ENCODE measurements at regions not wholly inside any gene's neighbourhood (a gene's known extent, or its start where the extent isn't known, plus 50 kb on each side); places are given as distances from the start of the nearest gene placed in this dataset. TPM values are rescaled to one million over a fixed set of nuclear protein-coding genes. Genes with fewer than 3 reads are reported as not detected.

DNA sequence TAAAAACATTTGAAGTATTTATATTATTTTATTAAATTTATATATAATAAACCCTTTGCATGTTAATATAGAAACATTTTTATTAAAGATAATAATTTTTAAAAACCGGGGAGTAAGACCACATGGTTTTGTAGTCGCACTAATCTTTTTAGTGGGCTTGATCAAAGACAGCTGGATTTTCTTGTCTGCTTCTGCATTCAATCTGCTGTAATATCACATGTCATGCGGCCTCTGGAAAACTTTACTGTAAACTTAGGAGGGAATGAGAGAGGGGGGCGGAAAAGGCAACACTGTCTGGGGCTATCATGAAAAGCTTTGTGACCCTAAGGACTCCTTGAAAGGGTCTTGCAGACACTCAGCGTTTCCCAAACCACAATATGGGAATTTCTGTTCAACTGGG, 62.8 kb upstream of the NLGN4X start:
- BruUV-seq (replicated peaks): no TSS peak
- TF ChIP-seq, protein P1, sequence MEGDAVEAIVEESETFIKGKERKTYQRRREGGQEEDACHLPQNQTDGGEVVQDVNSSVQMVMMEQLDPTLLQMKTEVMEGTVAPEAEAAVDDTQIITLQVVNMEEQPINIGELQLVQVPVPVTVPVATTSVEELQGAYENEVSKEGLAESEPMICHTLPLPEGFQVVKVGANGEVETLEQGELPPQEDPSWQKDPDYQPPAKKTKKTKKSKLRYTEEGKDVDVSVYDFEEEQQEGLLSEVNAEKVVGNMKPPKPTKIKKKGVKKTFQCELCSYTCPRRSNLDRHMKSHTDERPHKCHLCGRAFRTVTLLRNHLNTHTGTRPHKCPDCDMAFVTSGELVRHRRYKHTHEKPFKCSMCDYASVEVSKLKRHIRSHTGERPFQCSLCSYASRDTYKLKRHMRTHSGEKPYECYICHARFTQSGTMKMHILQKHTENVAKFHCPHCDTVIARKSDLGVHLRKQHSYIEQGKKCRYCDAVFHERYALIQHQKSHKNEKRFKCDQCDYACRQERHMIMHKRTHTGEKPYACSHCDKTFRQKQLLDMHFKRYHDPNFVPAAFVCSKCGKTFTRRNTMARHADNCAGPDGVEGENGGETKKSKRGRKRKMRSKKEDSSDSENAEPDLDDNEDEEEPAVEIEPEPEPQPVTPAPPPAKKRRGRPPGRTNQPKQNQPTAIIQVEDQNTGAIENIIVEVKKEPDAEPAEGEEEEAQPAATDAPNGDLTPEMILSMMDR (conservative IDR thresholded peaks at IDR 0.05): no peak

DNA sequence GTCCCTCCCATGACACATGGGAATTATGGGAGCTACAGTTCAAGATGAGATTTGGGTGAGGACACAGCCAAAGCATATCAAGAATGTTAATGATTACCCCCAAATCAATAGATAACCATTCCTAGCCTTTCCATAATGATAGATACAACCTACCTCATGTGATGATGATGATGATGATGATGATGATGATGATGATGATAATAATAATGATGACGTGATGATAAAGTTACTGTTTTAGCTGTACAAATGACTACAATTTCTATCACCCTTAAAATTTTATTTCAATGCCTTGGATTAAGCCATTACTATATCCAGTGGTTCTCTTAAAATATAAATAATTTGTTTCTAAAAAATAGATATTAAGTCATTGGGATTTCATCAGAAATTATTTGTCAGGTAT, 55.2 kb upstream of the NLGN4X start:
- H4K20me1 ChIP-seq (ENCODE audit: insufficient read depth): no peaks in the 10 kb centered on the region
- 0 out of 2 replicates have a peak, but pooled peaks cover 5% of the 10 kb centered on the region for H3K27me3 ChIP-seq (ENCODE audit: insufficient read depth, low read depth)
- H2AFZ ChIP-seq: no peak overlapping the region
- H3K36me3 ChIP-seq (ENCODE audit: low read depth): no peaks in the 10 kb centered on the region
- H3K9me2 ChIP-seq (ENCODE audit: insufficient read depth): no peaks in the 10 kb centered on the region
- no peak for TF ChIP-seq EZH2 (IDR thresholded peaks at IDR 0.05; ENCODE audit: low read depth)
- TF ChIP-seq, protein P1 (conservative IDR thresholded peaks at IDR 0.05): no peak
- no TSS peak for BruUV-seq (replicated peaks)
- no peak overlapping the region for H3K27ac ChIP-seq
- H3K4me2 ChIP-seq: no peak overlapping the region
- H3K79me2 ChIP-seq (ENCODE audit: low read depth): no peaks in the 10 kb centered on the region
- no peak for DNase-seq
- no peaks in the 10 kb centered on the region for H3F3A ChIP-seq (ENCODE audit: insufficient read depth, low read depth)
- POLR2A ChIA-PET (ENCODE audit: unreplicated experiment): no interaction called here
- H3K4me1 ChIP-seq (replicated peaks; ENCODE audit: insufficient read depth): no peaks in the 10 kb centered on the region
- no peak overlapping the region for H3K4me3 ChIP-seq
- H3K9me3 ChIP-seq (ENCODE audit: insufficient read depth, low read depth): no peaks in the 10 kb centered on the region
- CTCF ChIA-PET: no interaction called here
- intact Hi-C loops (cut with micrococcal nuclease; ENCODE audit: unreplicated experiment): no loop called here

More for the DNA sequence above, 62.8 kb upstream of the NLGN4X start:
- H3K27me3 ChIP-seq (ENCODE audit: insufficient read depth, low read depth): no peaks in the 10 kb centered on the region
- no peaks in the 10 kb centered on the region for H3K9me3 ChIP-seq (ENCODE audit: insufficient read depth, low read depth)
- H3K27ac ChIP-seq: no peak overlapping the region
- H3K4me2 ChIP-seq: no peak overlapping the region
- no peak for DNase-seq
- no peaks in the 10 kb centered on the region for H3K9me2 ChIP-seq (ENCODE audit: insufficient read depth)
- ChIA-PET POLR2A (ENCODE audit: unreplicated experiment) (no interaction called here), CTCF (no interaction called here)
- H2AFZ ChIP-seq: no peak overlapping the region
- intact Hi-C loops (cut with micrococcal nuclease; ENCODE audit: unreplicated experiment): no loop called here
- no peaks in the 10 kb centered on the region for H3F3A ChIP-seq (ENCODE audit: insufficient read depth, low read depth)
- H4K20me1 ChIP-seq (ENCODE audit: insufficient read depth): no peaks in the 10 kb centered on the region
- H3K79me2 ChIP-seq (ENCODE audit: low read depth): no peaks in the 10 kb centered on the region
- no peak overlapping the region for H3K4me3 ChIP-seq
- H3K36me3 ChIP-seq (ENCODE audit: low read depth): no peaks in the 10 kb centered on the region
- no peaks in the 10 kb centered on the region for H3K4me1 ChIP-seq (replicated peaks; ENCODE audit: insufficient read depth)

DNA sequence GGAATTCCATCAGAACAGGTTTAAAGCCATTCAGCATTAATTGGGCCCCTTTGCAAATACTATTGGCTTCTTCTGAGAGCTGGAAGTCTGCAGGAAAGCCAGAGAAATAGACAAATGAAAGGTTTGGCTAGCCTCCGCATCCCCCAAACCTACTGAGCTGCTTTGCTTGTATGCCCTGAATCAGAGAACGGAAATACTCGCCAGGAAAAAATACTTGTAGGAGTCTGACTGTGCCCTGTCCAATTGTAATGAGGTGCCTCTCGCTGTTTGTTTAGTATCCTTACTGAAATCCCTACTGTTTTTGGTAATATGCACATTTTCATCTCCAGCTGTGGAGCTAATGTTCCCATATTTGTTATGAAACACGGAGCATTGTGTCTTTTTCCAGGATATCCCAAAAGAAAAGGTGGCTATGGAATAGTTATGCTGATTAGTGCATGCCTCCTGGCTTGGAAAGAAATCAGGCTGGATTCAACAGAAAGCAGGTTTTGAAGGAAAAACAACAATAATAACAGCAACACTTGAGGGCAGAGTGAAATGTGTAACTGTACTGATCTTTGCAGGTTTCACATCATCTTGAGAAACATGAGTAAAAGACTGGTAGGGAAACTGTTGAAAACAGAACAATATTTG, 50.7 kb upstream of the NLGN4X start:
- Histone ChIP-seq H3K4me1 (replicated peaks; ENCODE audit: insufficient read depth) (no peaks in the 10 kb centered on the region), H3K27ac (no peak overlapping the region), H3F3A (ENCODE audit: insufficient read depth, low read depth) (no peaks in the 10 kb centered on the region), H4K20me1 (ENCODE audit: insufficient read depth) (no peaks in the 10 kb centered on the region), H3K79me2 (ENCODE audit: low read depth) (no peaks in the 10 kb centered on the region), H2AFZ (no peak overlapping the region), H3K9me3 (ENCODE audit: insufficient read depth, low read depth) (no peaks in the 10 kb centered on the region), H3K9me2 (ENCODE audit: insufficient read depth) (no peaks in the 10 kb centered on the region), H3K36me3 (ENCODE audit: low read depth) (no peaks in the 10 kb centered on the region), H3K4me2 (no peak overlapping the region), H3K4me3 (no peak overlapping the region), H3K27me3 (ENCODE audit: insufficient read depth, low read depth) (0 out of 2 replicates have a peak, but pooled peaks cover 9% of the 10 kb centered on the region)
- BruUV-seq (replicated peaks): no TSS peak
- intact Hi-C loops (cut with micrococcal nuclease; ENCODE audit: unreplicated experiment): no loop called here
- POLR2A ChIA-PET (ENCODE audit: unreplicated experiment): no interaction called here
- no peak for DNase-seq
- CTCF ChIA-PET: no interaction called here
- no peak for TF ChIP-seq EZH2 (IDR thresholded peaks at IDR 0.05; ENCODE audit: low read depth)
- TF ChIP-seq, protein P1 (conservative IDR thresholded peaks at IDR 0.05): no peak

Small RNA genes in the stretch of these regions (microRNA-seq; reads per million reads assigned to microRNA genes)
- gene MIR4770 (ENCODE audit: borderline number of aligned reads, borderline replicate concordance): not detected
